Left kidney (tissue), 1 donor: ENCODE measurements at regions not wholly inside any gene's neighbourhood (a gene's known extent, or its start where the extent isn't known, plus 50 kb on each side); places are given as distances from the start of the nearest gene placed in this dataset.
"Not testable (repeated sequence)": the region's sequence is repeated elsewhere in the genome, so short reads cannot be mapped to it uniquely, and the experiment has no call there.

Experiments used
- DNase-seq: peaks from one replicate; pipeline ENCODE4 v3.0.0-alpha.2; 2013

DNA sequence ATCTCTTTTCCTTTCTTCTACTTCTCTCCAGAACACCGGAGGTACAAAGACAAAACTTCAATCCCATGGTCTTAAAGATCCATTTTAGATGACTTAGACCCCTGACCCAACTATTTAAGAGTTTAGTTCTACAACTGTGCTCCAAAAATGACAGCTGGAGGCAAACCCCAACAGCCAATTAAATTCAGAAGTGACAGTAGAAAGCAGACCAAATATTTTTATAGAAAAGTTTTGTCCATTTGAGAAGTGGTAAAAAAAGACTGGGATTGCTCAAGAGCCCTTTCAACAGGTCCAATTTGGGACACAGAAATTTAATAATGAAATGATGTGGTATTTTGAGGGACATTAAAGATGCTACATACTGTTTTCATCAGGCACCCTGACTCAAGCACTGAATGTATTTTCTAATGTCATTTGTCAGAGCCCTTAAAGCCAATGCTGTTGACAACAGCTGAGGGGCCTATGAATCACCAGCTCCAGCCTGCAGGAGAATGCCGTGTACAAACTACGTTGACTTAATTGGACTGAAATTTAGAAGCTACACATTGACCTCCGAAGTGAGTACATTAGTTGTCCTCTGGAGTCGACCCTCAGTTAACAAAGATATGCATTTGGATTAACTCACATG, 147.5 kb upstream of the PIK3R1 start:
- no peak for DNase-seq

DNA sequence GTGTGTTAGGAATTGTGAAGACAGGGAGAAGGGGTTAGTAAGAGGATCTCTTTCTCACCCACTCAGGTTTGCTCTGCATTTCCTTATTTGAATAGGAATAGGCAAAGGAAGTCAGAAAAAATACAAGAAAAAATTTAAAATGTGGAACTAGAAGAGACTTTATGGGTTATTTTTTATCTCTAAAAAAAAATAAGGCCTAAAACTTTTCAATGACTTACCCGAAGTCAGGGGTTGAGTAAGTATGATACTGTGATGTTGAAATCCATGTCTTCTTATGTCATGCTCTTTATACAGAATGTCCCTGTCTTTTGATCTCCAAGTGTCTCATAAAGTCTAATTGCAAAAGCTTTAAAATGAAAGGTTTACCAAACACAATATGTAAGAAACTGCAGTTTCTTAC, 148.3 kb upstream of the PIK3R1 start:
- DNase-seq: no peak

DNA sequence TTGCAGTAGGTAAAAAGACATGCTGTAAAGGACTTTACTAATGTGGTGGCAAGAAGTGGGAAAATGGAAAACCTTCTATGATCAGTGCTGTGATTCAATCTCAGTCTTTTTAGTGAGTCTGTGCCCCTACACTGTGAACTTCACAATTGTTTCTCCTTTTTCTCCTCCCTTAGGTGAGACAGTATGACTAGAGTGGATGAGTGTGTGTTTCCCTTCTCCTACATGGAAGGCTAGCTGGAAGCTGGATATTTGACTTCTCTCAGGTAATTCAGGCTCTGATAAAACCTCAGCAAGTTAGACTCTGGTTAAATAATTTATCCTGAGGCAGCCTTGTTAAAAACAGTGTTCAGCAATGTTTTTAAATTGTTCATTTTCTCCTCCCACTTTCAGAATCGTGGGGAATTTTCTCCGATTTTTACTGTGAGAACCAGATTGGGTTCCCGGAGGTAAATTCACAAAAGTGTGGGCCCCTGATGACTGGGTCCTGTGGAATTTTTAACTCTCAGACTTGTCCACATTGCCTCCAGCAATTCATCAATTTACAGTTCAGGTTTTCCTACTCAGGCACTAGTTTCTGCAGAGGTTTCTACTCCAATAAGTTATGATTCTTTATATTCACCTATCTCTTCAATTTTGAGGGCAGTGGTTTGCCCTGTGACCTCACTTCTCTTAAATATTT, 149.1 kb upstream of the PIK3R1 start:
- no peak for DNase-seq

DNA sequence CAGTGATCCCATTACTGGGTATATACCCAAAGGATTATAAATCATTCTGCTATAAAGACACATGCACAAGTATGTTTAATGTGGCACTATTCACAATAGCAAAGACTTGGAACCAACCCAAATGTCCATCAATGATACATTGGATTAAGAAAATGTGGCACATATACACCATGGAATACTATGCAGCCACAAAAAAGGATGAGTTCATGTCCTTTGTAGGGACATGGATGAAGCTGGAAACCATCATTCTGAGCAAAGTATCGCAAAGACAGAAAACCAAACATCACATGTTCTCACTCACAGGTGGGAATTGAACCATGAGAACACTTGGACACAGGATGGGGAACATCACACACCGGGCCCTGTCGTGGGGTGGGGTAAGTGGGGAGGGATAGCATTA, 150.2 kb upstream of the PIK3R1 start:
- DNase-seq: not testable (repeated sequence)

DNA sequence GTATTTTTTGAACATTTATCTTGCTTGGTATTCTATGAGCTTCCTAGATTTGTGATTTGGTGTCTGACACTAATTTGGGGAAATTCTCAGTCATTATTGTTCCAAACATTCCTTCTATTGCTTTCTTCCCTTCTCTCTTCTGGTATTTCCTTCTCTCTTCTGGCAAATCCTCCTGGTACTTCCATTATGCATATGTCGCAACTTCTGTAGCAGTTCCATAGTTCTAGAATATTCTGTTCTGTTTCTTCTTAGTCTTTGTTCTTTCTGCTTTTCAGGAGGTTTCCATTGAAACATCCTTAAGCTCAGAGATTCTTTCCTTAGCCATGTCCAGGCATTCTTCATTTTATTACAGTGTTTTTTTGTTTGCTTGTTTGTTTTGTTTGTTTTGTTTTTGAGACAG, 155.2 kb upstream of the PIK3R1 start:
- DNase-seq: no peak

DNA sequence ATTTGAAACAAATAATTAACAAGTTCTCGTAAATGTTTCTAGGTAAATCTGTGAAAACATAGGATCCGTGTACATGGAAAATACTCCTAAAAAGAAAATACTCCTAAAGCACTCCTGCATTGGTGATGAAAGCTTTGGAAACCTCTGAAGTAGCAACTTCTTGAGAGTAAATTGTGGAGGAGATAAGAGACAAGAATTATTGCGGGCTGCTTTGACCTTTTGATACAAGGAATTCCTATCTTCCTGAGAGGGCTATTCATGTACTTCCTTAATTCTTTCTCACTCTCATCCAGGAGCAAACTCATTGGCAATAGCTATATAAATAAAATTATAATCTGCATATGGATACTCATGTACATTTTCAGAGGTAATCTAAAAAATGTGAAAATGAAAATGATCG, 158.4 kb upstream of the PIK3R1 start:
- no peak for DNase-seq

DNA sequence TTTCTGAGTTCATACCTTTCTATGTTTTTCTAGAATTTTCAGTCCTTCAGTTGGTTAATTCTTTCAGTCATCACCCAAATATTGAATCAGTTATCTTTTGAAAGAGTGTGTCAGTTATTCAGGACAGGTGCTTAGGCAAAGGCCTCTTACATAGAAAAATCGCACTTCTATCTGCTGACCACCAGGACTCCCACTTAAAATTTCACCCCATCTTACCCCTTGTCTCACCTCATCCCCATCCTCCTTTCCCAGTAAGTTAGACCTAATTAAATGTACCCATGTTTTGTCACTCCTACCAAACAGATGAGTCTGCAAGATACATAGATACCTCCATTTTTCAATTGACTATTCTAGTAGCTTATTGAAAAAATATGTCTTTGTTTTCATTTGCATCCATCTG, 159.9 kb upstream of the PIK3R1 start:
- no peak for DNase-seq

DNA sequence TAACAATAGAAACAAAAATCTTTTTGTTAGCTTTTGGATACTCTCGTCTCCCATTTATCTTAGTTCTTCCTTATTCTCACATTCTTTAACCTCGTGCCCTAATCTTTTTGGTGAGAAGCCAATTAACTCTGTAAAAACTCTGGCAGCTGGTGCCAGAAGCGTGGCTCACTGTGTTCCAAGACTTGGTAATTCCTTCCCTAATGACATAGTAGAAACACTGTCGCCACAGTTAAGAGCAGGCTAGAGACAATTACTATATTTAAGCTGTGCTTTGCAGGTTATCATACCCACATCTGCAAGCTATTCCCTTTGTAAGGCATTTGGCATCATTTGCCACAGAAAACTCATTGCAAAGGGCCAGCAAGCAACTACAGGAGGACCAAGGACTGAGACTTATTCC, 160.9 kb upstream of the PIK3R1 start:
- DNase-seq: no peak

DNA sequence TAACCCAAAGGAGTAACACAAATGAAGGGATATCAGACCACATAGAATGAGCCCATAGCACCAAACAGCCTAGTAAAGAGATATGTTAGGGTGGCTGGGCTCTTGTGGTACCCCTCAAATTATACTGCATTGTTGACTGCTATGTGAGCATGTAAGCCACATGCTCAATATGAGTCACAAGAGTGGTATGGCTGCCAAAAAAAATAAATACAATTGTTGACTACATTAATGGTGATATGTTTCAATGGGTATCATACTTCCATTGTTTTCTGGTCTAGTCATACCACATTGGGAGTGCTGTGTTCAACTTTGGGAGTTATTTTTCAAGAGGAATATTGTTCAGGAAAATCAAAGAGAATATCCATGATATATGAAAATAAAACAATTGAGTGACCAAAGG, 162.4 kb upstream of the PIK3R1 start:
- no peak for DNase-seq

DNA sequence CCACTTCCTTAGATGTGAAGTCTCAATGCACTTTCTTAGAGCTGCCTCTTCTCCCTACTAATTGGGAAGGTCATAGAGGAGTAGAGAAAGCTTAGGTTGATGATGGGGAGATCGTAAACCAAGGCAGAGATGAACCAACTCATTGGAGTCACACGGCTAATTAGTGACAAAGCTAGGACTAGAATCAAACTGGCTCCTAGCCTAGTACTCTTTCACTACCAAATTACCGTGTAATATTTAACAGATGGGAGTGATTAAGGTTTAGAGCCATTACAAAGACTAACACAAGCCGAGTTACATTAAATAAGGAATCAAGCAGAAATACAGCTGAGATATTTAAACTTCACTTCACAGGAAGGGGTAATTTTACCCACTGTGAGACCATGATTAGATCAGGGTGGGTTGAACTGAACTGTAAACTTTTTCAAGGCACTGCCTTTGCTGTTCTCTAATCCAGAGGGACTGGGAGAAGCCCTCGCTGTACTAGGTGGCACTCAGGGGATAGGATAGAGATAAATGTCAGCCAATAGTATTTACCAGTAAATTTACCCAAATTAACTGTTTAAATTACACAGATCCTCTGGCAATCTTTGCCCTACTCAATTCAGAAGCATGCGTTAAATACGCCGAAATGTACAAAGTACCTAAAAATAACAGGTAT, 166.4 kb upstream of the PIK3R1 start:
- DNase-seq: no peak

DNA sequence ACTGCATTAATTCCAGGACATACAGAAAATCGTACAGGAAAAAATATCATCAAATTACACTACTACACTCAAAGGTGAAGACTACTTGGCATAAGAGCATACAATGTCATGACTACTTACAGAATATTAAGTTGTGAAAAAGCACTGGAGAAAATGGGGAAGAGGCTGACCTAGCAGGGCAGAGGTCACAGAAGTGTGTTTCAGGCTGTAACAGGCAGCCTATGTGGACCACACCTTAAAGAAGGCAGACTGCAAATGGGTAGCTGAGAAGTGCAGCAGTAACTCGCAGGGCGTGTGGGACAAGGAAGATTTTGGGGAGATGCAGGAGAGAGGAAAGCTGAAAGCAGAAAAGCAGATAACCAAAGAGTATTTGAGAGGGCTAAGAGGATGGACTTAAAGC, 167.0 kb upstream of the PIK3R1 start:
- no peak for DNase-seq

DNA sequence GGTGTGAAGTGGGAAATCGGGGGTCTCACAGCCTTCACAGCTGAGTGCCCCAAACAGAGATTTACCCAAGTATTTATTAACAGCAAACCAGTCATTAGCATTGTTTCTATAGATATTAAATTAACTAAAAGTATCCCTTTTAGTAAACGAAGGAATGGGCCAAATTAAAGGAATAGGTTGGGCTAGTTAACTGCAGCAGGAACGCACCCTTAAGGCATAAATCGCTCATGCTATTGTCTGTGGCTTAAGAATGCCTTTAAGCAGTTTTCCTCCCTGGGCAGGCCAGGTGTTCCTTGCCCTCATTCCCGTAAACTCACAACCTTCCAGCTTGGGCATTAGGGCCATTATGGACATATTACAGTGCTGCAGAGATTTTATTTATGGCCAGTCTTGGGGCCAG, 167.5 kb upstream of the PIK3R1 start:
- not testable (repeated sequence) for DNase-seq

DNA sequence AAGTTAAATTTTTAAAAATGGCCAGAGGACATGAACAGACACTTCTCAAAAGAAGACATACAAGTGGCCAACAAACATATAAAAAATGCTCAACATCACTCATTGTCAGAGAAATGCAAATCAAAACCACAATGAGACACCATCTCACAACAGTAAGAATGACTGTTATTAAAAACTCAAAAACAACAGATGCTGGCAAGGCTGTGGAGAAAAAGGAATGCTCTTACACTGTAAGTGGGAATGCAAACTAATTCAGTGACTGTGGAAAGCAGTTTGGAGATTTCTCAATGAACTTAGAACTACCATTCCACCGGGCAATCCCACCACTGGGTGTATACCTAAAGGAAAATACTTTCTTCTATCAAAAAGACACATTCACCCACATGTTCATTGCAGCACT, 168.5 kb upstream of the PIK3R1 start:
- no peak for DNase-seq

DNA sequence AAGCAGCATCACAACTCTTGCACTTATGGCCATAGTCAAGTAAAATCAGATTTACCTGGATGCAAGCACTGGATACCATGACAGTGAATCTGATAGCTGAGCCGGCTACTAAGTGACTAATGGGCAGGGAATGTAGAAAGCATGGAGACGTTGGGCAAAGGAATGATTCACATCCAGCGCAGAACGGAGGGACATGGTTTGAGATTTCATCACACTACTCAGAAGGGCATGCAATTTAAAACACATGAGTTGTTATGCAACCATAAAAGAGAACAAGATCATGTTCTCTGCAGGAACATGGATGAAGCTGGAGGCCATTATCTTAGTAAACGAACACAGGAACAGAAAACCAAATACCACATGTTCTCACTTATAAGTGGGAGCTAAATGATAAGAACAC, 169.1 kb upstream of the PIK3R1 start:
- no peak for DNase-seq

DNA sequence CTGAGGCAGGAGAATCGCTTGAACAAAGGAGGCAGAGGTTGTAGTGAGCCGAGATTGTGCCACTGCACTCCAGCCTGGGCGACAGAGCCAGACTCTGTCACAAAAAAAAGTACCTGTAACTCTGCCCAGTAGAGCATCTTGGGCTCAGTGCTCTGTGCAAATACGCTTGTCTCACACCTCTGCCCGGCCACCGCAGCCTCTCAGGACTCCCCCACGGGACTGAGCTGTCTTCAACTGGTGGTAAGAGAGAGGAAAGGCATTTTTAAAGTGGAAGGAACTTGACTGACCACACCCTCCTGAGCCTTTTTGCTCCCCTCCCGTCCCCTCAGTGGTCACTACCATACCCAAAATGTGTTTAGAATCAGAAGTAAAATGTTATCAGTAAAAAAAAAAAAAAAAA, 174.3 kb upstream of the PIK3R1 start:
- no peak for DNase-seq

DNA sequence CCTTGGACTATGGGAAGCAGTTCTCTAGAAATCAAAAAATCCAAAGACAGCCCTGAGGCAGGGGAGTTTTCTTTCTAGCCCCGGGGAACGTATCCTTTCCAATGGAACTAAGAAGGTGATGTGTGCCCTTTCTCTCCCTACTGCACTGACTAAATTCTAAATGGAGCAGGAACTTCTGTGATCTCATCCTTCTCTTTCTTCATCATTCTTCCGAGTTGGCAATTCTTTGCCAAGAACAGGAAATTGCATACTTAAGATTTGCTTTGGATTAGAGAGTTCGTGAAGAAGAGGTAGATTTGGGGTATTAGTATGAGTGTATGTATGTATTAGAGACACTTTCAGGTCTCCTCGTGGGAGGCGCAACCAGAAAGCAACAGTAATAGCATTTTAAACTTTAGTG, 178.0 kb upstream of the PIK3R1 start:
- no peak for DNase-seq

DNA sequence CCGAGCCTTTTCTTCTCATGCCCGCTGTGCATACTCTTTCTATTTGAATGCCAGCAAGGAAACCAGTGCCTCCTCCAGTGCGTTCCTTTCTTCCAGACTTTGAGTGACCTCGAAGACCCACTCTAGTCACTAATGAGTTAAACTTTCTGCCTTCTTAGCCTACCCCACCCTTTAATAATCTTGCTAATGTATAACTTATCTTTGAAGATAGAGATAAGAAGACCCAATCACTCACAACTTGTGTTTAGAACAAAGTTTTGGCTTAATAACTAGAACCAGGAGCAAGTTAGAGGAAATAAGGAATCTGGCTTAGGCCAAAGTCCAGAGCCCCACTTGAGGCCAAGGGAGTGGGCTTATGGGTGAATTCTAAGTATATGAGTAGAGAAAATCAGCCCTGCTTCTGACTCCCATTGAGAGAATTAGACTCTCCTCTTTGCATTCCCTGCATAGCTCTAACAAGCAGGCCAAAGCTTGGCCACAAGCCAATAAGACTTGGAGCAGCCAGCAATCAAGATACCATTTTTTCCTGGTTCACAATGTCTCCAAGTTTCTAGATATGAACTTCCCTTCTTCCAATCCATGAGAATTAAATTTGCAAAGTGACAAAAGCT, 181.5 kb upstream of the PIK3R1 start:
- DNase-seq: no peak

DNA sequence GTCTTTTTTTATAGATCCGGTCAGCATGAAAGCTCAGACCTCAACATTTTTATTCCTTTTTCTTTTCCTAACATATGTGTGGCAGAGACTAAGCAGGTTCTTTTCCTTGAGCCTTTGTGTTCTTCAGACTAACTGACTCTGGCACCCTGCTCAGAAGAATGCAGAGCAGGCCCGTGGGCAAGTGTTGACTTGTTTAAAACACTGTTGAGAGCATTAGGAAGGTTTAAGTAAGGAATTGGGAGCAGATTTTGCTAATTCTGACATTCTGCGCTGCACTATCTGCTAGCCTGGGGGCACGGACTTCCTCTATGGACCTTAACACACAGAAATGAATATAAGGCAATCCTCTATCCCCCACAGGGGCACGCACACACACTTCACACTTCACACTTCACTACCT, 182.5 kb upstream of the PIK3R1 start:
- DNase-seq: no peak

DNA sequence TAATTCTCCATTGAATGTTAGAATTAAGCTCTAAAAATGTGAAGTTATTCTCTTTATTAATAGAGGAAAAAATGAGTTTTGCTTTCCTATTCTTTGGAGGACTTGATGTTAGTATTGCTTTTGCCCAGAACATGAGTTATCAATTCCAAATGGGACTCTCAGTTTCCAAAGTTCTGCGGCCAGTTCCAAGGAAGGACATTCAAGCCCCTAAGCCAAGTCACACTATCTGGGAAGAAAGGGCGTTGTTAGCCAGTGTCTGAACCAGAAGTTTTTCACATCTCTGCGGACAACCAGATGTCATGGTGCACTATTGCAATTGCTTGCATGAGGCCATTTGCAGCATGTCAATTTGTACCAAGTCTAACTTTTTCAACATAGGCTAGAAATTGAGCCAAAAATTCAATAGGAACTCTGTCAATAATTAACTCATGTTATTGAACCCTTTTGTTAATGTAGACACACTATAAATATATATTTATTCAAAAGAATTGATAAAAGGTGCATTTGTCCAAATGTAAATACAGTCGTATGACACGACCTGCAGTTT, 183.3 kb upstream of the PIK3R1 start:
- DNase-seq: no peak

DNA sequence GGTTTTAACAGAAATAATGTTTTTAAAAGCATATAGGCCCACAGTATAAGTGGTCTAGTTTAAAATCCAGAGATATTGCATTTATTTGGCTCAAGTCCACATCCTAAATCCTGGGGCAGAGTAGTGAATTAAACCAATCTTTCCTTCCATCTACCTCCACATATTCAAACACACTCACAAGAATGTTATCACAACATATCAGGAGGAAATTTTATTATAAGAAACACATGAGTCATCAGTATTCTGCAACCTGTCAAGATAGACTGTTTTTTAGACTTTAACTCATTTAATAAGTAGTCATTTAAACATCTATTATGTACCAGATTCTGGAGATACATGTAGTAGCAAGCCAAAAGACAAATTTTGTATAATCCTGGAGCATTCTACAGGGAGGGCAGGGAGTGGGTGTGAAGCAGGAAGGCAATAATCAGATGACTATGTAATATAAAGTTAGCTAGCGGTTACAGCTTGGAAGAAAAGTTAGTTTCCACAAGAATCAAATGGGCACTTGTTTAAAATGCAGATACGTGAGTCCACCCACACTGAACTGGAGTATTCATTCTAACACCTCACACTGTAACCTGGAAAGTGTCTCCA, 187.3 kb upstream of the PIK3R1 start:
- DNase-seq: no peak

DNA sequence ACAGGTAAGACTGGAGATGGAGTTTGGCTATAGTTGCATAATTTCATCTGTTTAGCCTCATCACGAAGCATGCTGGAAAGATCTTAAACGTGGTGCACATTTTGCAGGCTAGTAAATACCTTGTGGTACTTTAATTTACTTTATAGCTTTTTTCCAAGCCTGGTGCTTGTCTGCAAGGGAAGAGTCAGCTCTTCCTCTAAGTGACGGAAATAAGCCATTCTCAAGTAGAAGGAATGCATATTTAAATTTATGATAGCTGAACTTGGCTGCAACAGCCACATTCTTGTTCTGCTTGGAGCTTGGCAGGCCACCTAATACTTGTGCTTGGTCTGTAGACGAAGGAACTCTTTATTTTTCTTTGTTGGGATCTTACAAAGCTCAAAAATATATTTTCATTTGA, 188.0 kb upstream of the PIK3R1 start:
- DNase-seq: no peak

DNA sequence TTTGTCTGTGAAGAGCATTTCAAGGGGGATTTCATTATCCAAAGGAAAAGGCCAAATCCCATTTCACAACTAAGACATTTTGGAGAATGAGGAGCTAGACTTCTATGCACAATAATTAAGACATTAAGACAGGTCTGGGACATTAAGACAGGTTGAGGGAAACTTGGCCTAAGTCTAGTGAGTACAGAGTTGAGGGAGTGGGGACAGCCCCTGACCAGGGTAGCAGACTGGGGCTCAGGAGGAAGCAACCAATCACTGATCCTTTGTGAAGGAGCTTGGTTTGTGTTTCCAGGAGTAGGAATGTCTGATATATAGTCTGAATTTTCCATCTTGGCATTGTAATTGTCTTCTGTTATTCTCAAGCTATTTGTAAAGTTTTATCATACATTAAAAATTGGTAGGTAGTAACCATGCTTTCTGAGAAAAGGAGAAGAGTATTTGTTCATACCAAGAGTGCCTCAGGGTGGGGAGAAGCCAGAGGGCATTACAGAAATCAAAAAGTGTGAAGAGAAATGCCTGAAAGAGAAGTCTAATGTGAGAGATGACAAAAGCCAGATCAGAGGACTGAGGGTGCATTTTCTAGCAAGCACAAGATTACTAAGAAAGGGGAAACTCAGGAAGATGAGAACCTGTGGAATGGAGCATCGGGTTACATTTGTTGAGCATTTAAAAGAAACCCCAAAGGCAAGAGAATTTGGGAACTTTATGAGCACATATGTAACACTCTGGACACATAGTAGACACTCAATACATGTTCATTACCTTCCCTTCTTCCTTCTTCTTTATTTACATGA, 189.3 kb upstream of the PIK3R1 start:
- no peak for DNase-seq
